Endothelial cell of umbilical vein (primary cell): ENCODE measurements at regions not wholly inside any gene's neighbourhood (a gene's known extent, or its start where the extent isn't known, plus 50 kb on each side); places are given as distances from the start of the nearest gene placed in this dataset.

Experiments
- BruUV-seq: library from RNA; stranded (reverse); fragments of 400-500 nt; replicated peaks from 2 replicates; lab custom pipeline; 2021; lab: Mats Ljungman, UMichigan
- CTCF ChIA-PET: fragments of 300-600, 350-600 bp; sonication (Branson Sonifier 250); formaldehyde crosslinking; loops from one replicate; lab custom pipeline; 2021; ENCODE audit warnings: antibody characterized with exemption, inconsistent platforms; lab: Charles Lee
- POLR2A ChIA-PET: fragments of 300-600, 350-600 bp; sonication (Branson Sonifier 250); formaldehyde crosslinking; loops from one replicate; lab custom pipeline; 2021; ENCODE audit warnings: antibody characterized with exemption, inconsistent platforms; lab: Charles Lee
- DNase-seq: peaks from one replicate; pipeline ENCODE4 v3.0.0-alpha.2; 2011; ENCODE audit warnings: low read depth, low spot score
- FAIRE-seq: peaks from 2 replicates; lab custom pipeline; 2011; peaks lifted over from hg19 to GRCh38; lab: Jason Lieb, UNC
- H2AFZ ChIP-seq: 2 replicates; pipeline ENCODE4 v1.6.0; 2012; ENCODE audit warnings: low read depth, low read length, control low read depth, inconsistent platforms
- H3K27ac ChIP-seq: 2 replicates; pipeline ENCODE4 v1.5.1; 2011; ENCODE audit warnings: low read depth, mild to moderate bottlenecking, control low read depth, low read length, moderate library complexity; ENCODE audit not compliant: insufficient read depth
- H3K27me3 ChIP-seq, 2 experiments: 2 replicates each; pipeline versions ENCODE4 v1.6.0 to v1.6.1; 2011; ENCODE audit warnings: low read length in 2 of 2, mixed read lengths in 1 of 2; ENCODE audit not compliant: control insufficient read depth in 2 of 2, insufficient read depth in 2 of 2
- H3K36me3 ChIP-seq, 2 experiments: 2 replicates in 1 of 2; 3 replicates in 1 of 2; pipeline ENCODE4 v1.5.1; 2011; ENCODE audit warnings: low read length in 2 of 2, mild to moderate bottlenecking in 1 of 2, moderate library complexity in 1 of 2; ENCODE audit not compliant: control insufficient read depth in 2 of 2, insufficient read depth in 2 of 2; ENCODE audit errors: extremely low read depth in 1 of 2
- H3K4me1 ChIP-seq: 3 replicates; pipeline ENCODE4 v1.5.1; 2011; ENCODE audit warnings: mild to moderate bottlenecking, low read length; ENCODE audit not compliant: control insufficient read depth, insufficient read depth; ENCODE audit errors: extremely low read depth
- H3K4me2 ChIP-seq: 2 replicates; pipeline ENCODE4 v1.6.1; 2011; ENCODE audit warnings: low read length, control low read depth, mixed read lengths; ENCODE audit not compliant: insufficient read depth
- H3K4me3 ChIP-seq, 3 experiments: fragments of 200-600 bp in 1 of 3; sonication (generic), shearing (Covaris generic) in 1 of 3; replicated peaks in 1 of 3; 2 replicates each; pipeline ENCODE4 v1.5.1; 2011 to 2016; ENCODE audit warnings: control low read depth in 3 of 3, low read length in 3 of 3, mild to moderate bottlenecking in 2 of 3, inconsistent platforms in 1 of 3, low read depth in 1 of 3, moderate library complexity in 1 of 3; ENCODE audit not compliant: insufficient read depth in 1 of 3
- H3K79me2 ChIP-seq: 2 replicates; pipeline ENCODE4 v1.6.0; 2012; ENCODE audit warnings: low read length, inconsistent platforms; ENCODE audit not compliant: control insufficient read depth, insufficient read depth
- H3K9ac ChIP-seq: replicated peaks from 2 replicates; pipeline ENCODE3; 2011; ENCODE audit warnings: low read length, control low read depth; ENCODE audit not compliant: insufficient read depth; ENCODE audit errors: extremely low read depth
- H3K9me1 ChIP-seq: replicated peaks from 3 replicates; pipeline ENCODE4 v1.6.0; 2011; ENCODE audit warnings: mild to moderate bottlenecking, low read length; ENCODE audit not compliant: control insufficient read depth, insufficient read depth; ENCODE audit errors: extremely low read depth
- H3K9me3 ChIP-seq: replicated peaks from 2 replicates; pipeline ENCODE4 v1.5.1; 2012; ENCODE audit warnings: low read length, inconsistent platforms; ENCODE audit not compliant: control insufficient read depth, insufficient read depth
- H4K20me1 ChIP-seq: replicated peaks from 2 replicates; pipeline ENCODE3; 2011; ENCODE audit warnings: mild to moderate bottlenecking, low read length; ENCODE audit not compliant: control insufficient read depth, insufficient read depth; ENCODE audit errors: extremely low read depth
- EZH2 ChIP-seq: IDR thresholded peaks from 2 replicates; pipeline ENCODE4 v1.6.1; 2012; ENCODE audit warnings: borderline replicate concordance, low read depth, mild to moderate bottlenecking, moderate library complexity, low read length, inconsistent platforms; ENCODE audit not compliant: severe bottlenecking
- FOS ChIP-seq: IDR thresholded peaks from 2 replicates; pipeline ENCODE4 v1.6.1; 2011; ENCODE audit warnings: mild to moderate bottlenecking, low read length, moderate library complexity, borderline replicate concordance; ENCODE audit not compliant: insufficient read depth
- GATA2 ChIP-seq: IDR thresholded peaks from 2 replicates; pipeline ENCODE4 v1.7.0; 2011; ENCODE audit warnings: low read depth, mild to moderate bottlenecking, moderate library complexity, mixed read lengths, low read length; ENCODE audit not compliant: insufficient read length, insufficient read depth
- JUN ChIP-seq: IDR thresholded peaks from 2 replicates; pipeline ENCODE4 v1.6.1; 2011; ENCODE audit warnings: borderline replicate concordance, low read depth; ENCODE audit not compliant: insufficient read length, insufficient read depth
- MYC ChIP-seq: IDR thresholded peaks from one replicate; pipeline ENCODE4 v1.6.1; 2011; ENCODE audit warnings: mild to moderate bottlenecking, low read depth, low read length
- dilution Hi-C: fragments of 300-500 bp; cut with MboI; formaldehyde crosslinking; loops from one replicate; pipeline ENCODE4 v1.15.0; 2019; ENCODE audit warnings: low sequenced_read_pairs; ENCODE audit not compliant: extremely low pct_ligation_motif_present
- intact Hi-C: fragments of 100-400 bp; cut with micrococcal nuclease; formaldehyde crosslinking; loops from one replicate; pipeline ENCODE4 v1.10.0; 2022
- TF ChIP-seq, protein P1 (sequence below), 2 donors: IDR thresholded peaks; 1 replicate in 1 of 2; 2 replicates in 1 of 2; pipeline ENCODE4 v1.5.1; 2011; ENCODE audit warnings: low read length in 2 of 2, mild to moderate bottlenecking in 2 of 2, moderate library complexity in 2 of 2, control low read depth in 1 of 2, inconsistent platforms in 1 of 2, low read depth in 1 of 2; ENCODE audit not compliant: insufficient read depth in 1 of 2; ENCODE audit errors: extremely low read depth in 1 of 2
- TF ChIP-seq, protein P2 (sequence below): IDR thresholded peaks from 2 replicates; pipeline ENCODE4 v1.6.1; 2011; ENCODE audit not compliant: insufficient read depth, insufficient read length

DNA sequence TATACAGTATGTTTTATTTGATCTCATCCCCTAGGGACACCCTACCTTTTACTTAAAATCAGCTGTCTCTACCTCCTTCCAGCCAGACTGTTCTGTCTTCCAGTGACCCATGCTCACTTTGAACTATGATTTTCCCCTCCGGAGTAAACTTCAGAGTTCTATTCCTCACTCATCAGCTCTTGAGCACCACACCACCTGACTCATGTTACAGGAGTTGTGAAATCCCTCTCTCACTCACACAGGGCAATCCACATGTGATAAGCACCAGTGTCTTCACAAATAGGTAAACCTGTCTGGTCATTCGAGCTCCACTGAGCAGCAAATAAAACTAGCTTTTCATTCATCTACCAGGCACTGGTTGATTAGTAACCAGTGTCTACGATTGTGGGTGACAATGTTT is 177.3 kb upstream of the BMP4 start:
- ChIA-PET POLR2A (no interaction called here), CTCF (no interaction called here)
- Histone ChIP-seq H3K79me2 (no peaks in the 10 kb centered on the region), H3K4me3 (no peak overlapping the region), H3K36me3 (no peaks in the 10 kb centered on the region), H3K9me1 (no peaks in the 10 kb centered on the region), H3K27me3 (no peaks in the 10 kb centered on the region), H3K9ac (no peak overlapping the region), H4K20me1 (no peaks in the 10 kb centered on the region), H3K4me1 (no peaks in the 10 kb centered on the region), H2AFZ (no peak overlapping the region), H3K9me3 (no peaks in the 10 kb centered on the region), H3K4me2 (no peak overlapping the region), H3K27ac (no peak overlapping the region)
- TF ChIP-seq EZH2: no peak
- no peak for TF ChIP-seq GATA2
- no peak for TF ChIP-seq FOS
- TF ChIP-seq JUN: no peak
- TF ChIP-seq, protein P1, sequence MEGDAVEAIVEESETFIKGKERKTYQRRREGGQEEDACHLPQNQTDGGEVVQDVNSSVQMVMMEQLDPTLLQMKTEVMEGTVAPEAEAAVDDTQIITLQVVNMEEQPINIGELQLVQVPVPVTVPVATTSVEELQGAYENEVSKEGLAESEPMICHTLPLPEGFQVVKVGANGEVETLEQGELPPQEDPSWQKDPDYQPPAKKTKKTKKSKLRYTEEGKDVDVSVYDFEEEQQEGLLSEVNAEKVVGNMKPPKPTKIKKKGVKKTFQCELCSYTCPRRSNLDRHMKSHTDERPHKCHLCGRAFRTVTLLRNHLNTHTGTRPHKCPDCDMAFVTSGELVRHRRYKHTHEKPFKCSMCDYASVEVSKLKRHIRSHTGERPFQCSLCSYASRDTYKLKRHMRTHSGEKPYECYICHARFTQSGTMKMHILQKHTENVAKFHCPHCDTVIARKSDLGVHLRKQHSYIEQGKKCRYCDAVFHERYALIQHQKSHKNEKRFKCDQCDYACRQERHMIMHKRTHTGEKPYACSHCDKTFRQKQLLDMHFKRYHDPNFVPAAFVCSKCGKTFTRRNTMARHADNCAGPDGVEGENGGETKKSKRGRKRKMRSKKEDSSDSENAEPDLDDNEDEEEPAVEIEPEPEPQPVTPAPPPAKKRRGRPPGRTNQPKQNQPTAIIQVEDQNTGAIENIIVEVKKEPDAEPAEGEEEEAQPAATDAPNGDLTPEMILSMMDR (IDR thresholded peaks at IDR 0.05; ENCODE audit: extremely low read depth in 1 of 2, insufficient read depth in 1 of 2, low read depth in 1 of 2, low read length in 2 of 2): no peak
- TF ChIP-seq, protein P2, sequence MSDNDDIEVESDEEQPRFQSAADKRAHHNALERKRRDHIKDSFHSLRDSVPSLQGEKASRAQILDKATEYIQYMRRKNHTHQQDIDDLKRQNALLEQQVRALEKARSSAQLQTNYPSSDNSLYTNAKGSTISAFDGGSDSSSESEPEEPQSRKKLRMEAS: no peak
- TF ChIP-seq MYC: no peak
- intact Hi-C loops: no loop called here
- DNase-seq: no peak
- no TSS peak for BruUV-seq
- no peak for FAIRE-seq
- dilution Hi-C loops: no loop called here
